ENCODE measurements at regions not wholly inside any gene's neighbourhood (a gene's known extent, or its start where the extent isn't known, plus 50 kb on each side); places are given as distances from the start of the nearest gene placed in this dataset.

- no peak for DNase-seq (ENCODE audit: low read depth)
Measured at GRCh38 chr2:20150110-20150706, 74.7 kb downstream of the SDC1 start.

- no peak for DNase-seq (ENCODE audit: low read depth)
Measured at GRCh38 chr2:20149703-20150030, 75.3 kb downstream of the SDC1 start.

GRCh38 chr2:20148923-20149702, 75.8 kb downstream of the SDC1 start:
- DNase-seq (ENCODE audit: low read depth), result no peak

GRCh38 chr2:20148426-20148922, 76.5 kb downstream of the SDC1 start:
- no peak for DNase-seq (ENCODE audit: low read depth)

GRCh38 chr2:20147351-20147750, 77.6 kb downstream of the SDC1 start:
- no peak for DNase-seq (ENCODE audit: low read depth)

DNA sequence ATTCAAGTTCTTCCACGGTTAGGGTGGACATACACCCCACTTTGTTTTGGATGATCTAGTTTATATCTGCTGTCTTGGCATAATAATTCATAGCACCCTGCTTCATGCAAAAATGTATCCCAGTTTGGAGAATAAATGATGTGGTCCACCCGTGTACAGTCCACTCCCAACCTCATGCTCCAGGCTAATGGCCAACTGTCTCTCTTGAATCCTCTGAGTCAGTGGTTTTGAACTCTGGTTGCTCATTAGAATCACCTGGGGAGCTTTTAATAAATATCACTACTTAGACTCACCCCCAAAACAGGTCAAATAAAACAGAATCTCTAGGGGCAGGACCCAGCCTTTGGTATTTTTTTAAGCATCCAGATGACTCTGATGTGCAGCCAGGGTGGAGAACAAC, 78.5 kb downstream of the SDC1 start:
- no peak for DNase-seq (ENCODE audit: low read depth)

DNA sequence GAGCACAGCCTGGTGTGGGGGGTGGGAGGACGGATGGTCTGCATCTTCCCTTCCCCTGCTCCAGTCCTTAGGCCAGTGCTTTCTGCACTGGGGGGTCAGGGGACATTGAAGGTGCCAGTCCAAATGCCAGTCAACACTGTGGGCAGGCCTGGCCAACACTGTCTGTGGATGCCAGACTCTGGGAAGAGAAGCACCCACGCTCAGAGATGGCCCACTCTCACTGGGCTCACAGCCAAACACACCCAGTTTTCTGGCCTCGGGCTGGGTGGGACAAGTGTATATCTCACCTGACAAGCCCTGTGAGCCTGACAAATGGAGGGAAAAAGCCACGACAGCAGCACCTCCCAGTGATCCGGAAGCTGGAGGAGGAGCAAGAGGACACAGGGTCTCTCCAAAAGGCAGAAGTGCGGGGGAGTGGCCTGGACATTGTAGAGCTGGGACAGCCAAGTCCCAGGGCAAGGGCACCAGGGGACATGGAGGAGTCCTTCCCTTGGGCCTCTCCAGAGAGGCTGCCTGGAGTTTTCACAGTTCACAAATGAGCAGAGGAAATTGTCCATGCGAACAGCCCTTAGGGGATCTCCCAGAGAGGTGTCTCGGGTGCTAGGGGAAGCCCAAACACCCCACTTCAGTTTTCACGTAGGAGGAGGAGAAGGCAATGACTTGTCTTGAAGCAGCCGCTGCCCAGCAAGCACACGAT, 79.3 kb downstream of the SDC1 start:
- DNase-seq (ENCODE audit: low read depth), result no peak

GRCh38 chr2:20144861-20145260, 80.1 kb downstream of the SDC1 start:
- DNase-seq (ENCODE audit: low read depth), result no peak

GRCh38 chr2:20144196-20144595, 80.7 kb downstream of the SDC1 start:
- no peak for DNase-seq (ENCODE audit: low read depth)

GRCh38 chr2:20143263-20143662, 81.7 kb downstream of the SDC1 start:
- no peak for DNase-seq (ENCODE audit: low read depth)

DNA sequence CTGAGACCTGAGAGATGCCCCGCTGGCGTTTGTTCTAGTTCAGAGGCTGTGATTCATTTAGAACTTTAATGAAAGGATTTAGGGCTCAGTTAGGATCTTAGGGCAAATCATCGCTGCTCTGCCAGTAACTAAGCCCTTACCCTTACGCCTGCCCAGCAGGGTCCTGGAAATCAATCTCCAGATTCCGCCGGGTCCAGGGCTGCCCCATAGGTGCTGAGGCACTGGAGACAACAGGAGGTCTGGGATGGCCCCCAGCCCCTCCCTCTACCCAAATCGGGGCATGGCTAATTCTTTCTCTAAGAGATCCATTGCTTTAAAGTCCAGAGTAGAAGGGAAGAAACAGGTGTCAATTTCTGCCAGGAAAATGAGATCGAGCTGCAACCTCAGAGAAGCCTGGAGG, 83.1 kb downstream of the SDC1 start:
- DNase-seq (ENCODE audit: low read depth), result no peak

GRCh38 chr2:20141056-20141762, 83.7 kb downstream of the SDC1 start:
- DNase-seq (ENCODE audit: low read depth), result no peak

GRCh38 chr2:20140321-20141055, 84.4 kb downstream of the SDC1 start:
- no peak for DNase-seq (ENCODE audit: low read depth)

DNA sequence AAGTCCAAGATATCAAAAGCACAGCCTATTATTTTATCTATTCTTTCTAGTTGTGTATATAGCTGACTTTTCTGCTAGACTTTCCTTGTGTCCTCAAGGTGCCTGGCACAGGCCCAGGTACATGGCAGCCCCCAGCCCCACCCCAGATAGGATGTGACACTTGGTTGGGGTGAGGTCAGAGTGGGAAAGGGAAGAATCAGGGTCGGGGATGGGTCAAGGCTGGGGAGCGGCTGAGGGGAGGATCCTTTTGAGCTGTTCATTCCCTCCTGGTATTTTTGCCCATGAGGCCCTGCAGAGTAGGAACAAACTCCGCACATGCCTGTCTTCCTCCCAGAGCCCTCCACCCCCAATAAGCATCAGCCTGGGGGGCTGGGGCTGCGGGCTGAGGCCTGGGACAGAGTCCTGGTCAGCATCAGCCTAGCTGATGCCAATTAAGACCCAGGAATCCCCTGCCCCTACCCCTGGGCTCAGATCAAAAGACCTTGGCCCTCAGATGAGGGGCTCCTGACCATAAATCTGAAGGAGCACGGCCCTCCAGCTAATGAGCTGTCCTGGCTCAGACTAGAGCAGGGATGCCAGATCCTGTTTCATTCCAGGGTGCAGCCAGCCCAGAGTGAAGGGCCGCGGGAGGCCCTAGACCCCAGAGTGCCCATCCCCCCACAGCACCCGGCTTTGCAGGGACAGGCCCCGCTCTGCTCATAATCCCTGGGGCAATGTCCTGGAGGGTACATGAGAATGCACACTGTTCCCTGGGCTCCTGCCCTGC, 85.3 kb downstream of the SDC1 start:
- no peak for DNase-seq (ENCODE audit: low read depth)

GRCh38 chr2:20138696-20139095, 86.2 kb downstream of the SDC1 start:
- no peak for DNase-seq (ENCODE audit: low read depth)

DNA sequence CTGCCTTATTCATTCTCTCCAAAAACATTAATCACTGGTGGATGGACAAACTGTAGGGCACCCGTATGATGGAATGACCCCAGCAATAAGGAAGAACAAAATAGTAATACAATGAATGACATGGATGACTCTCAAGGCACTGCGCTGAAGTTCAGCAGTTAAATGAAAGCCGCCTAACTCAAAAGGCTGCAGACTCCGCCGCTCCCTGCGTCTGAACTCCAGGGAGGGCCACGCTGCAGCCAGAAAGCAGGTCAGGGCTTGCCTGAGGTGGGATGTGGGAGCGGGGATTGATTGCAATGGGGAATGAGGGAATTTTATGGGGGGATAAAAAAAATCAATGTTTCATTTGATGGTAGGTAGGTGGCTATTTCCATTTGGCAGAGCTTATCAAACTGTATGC, 86.5 kb upstream of the LAPTM4A start:
- no peak for DNase-seq (ENCODE audit: low read depth)

DNA sequence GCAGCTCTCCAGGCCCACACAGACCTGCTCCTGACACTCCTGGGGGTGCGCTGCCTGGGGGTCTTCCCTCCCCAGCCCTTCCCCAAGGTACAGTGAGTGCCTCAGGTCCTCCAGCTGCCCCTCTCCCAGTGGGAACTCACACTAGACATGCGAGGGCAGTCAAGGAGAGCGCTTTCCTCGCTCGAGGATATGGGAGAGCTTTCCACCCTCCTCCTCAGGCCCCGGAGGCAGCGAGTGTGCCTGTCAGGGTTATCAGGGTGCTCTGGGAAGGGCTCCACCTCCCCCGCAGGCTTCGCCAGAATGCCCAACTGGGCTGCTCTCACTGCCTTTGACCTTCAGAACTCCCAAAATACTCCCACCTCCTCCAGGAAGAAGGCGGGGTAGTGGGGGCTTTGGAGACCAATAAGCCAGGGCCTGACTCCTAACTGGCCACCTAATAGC, 85.7 kb upstream of the LAPTM4A start:
- no peak for DNase-seq (ENCODE audit: low read depth)

DNA sequence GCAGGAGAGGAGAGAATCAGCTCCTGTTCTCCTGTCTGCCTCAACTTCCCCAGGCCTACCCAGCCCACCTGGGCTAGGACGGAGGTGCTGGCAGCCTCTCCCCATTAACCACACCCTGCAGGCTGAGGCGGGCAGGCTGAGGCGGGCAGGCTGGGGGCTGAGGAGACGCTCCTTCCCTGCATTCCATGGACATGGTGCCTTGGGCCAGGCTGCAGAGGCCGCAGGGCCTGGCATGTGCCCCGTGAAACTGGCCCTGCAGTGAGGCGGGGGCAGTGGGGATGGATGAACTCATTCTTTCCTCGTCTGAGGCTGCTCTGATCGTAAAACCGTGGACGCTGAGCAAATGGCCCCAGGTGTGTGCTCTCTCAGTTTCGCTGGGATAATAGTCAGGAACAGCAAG, 84.7 kb upstream of the LAPTM4A start:
- DNase-seq (ENCODE audit: low read depth), result no peak

GRCh38 chr2:20135631-20136050, 84.2 kb upstream of the LAPTM4A start:
- DNase-seq (ENCODE audit: low read depth), result no peak

- DNase-seq (ENCODE audit: low read depth), result no peak
Measured at GRCh38 chr2:20132990-20133535, 81.6 kb upstream of the LAPTM4A start.
